ENCODE measurements at regions not wholly inside any gene's neighbourhood (a gene's known extent, or its start where the extent isn't known, plus 50 kb on each side); places are given as distances from the start of the nearest gene placed in this dataset.

- DNase-seq (ENCODE audit: low read depth in 2 of 3, low spot score in 2 of 3): no peak
Measured at GRCh38 chr15:69806287-69806915, 291.3 kb downstream of the TLE3 start.

DNA sequence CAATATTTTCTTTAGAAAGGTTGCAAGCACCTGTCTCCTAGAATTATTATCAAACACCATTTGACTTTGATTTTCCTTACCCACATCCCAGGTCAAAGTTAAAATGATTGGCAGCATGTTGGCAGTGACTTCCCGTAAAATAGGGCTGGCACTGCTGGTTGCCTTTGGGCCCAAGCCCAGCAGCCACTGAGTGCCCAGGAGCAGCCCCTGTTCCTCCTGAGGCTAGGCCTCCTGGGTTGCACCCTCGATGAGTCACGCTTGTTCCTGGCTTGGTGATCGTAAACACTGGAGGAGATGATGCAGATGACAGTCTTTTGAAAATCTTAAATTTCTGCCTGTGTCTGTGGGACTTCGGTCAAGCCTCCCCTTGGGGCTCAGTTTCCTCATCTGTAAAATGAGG, 290.0 kb downstream of the TLE3 start:
- no peak for DNase-seq (ENCODE audit: low read depth in 2 of 3, low spot score in 2 of 3)

DNA sequence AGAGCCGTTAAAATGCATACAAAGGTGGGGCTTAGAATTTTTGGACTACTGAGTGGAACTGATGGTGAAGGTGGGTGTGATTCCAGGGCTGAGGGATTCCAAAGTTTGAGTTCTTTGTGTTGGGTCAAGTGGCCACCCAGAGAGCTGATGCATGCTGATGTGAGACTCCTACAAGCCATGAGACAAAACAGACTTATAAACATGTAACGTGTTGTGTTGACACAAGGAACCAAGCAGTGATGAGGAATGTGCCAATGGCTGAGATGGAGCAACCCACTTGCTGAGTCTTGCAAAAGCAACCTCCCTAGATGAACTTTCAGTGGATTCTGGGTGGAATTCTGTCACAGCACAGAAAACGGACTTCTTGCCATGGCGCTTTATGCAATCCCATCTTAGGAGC, 289.0 kb downstream of the TLE3 start:
- no peak for DNase-seq (ENCODE audit: low read depth in 2 of 3, low spot score in 2 of 3)

DNA sequence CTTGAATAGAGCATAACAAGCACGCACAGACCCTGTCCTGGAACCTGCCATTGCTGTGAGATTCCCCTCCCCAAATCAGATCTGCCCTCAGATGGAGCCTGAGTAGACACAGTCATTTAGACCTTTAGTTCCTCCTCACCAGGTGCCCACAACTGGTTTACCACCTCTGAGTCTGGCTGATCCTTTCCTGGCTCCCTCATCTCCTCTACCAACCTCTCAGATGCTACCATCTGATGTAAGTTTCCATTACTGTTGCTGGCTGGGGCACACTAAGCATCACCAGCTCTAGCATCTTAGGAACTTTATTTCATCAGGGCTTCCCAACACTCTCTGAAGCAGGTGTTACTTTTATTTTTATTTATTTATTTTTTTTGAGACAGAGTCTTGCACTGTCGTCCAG, 288.3 kb downstream of the TLE3 start:
- DNase-seq (ENCODE audit: low read depth in 2 of 3, low spot score in 2 of 3): no peak

DNA sequence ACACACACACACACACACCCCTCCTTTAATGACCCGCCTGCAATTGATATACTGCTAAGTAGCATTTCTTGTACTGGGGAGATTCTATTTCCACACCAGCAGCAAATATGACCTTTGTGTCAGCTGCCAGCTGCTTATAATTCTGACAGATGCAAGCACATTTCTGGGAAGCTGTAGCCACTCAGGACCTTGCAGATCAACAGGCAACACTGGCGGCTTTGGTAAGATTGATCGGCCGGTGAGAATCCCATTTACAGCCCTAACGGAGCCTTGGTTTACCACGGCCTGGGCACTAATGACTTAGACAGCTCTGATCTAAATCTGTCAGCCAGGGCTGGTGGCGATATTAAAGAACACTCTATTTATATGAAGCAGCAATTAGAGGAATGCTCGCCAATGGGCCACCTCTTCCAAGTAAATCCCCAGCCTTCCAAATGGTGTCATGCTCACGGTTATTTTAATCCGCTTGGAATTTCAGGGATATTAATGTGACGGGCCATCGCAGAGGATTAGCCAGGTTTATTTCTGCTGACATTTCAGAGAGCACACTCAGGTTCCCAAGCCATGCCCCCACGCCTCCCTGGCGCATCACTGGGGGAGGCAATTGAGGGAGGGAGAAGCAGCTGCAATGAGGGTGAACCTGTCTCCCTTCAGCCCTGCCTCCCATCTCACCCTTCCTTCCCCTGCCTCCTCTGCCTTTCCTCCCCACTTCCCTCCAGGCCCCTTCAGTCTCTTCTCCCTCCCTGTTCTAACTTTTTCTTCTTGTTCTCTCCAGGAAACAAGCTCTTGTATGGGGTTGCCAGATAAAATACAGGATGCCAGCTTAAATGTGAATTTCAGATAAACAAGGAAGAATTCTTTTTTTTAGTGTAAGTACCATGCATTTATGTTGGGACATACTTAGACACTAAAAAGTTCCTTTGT, 287.0 kb downstream of the TLE3 start:
- no peak for DNase-seq (ENCODE audit: low read depth in 2 of 3, low spot score in 2 of 3)

GRCh38 chr15:69812861-69813261, 284.9 kb downstream of the TLE3 start:
- DNase-seq (ENCODE audit: low read depth in 2 of 3, low spot score in 2 of 3): no peak

DNA sequence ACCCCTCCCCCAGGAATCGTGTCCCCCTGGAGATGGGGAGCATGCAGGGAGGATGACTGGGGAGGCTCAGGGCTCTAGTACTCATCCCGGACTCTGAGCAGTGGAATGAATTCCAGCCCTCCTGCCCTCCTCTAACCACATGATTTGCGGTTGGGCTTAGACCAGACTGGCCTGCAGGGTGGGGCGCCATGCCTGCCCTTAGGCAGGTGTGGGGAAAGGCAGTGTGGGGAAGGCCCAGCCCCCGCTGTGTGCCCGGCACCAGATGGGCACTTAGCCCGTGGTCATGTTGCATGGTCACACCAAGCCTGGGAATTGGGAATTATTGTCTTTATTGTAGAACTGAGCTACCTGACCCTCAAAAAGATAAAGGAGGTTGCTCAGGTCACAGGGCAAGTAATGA, 283.8 kb downstream of the TLE3 start:
- DNase-seq (ENCODE audit: low read depth in 2 of 3, low spot score in 2 of 3): no peak

GRCh38 chr15:69814932-69815331, 282.8 kb downstream of the TLE3 start:
- DNase-seq (ENCODE audit: low read depth in 2 of 3, low spot score in 2 of 3): no peak

GRCh38 chr15:69815793-69816192, 281.9 kb downstream of the TLE3 start:
- no peak for DNase-seq (ENCODE audit: low read depth in 2 of 3, low spot score in 2 of 3)

- DNase-seq (ENCODE audit: low read depth in 2 of 3, low spot score in 2 of 3): no peak
Measured at GRCh38 chr15:69816522-69816921, 281.2 kb downstream of the TLE3 start.

DNA sequence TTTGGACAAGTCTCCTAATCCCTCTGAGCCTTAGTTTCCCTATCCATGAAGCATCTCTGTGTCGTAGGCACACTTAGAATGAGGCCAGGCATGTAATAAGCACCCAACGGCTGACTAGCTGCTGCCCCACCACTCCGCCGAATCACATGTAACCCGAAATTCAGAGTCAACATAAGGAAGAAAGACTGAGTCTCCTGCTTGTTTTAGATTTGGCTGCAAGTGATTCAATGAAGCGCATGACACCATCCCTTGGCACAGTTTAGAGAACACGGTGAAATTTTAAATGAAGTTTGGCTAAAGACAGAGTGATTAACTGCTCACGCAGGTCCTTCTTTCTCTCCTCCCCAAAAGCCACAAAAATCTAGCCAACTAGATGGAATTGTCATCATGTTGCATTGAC, 279.2 kb downstream of the TLE3 start:
- no peak for DNase-seq (ENCODE audit: low read depth in 2 of 3, low spot score in 2 of 3)

- no peak for DNase-seq (ENCODE audit: low read depth in 2 of 3, low spot score in 2 of 3)
Measured at GRCh38 chr15:69819371-69819770, 278.3 kb downstream of the TLE3 start.

- DNase-seq (ENCODE audit: low read depth in 2 of 3, low spot score in 2 of 3): no peak
Measured at GRCh38 chr15:69820819-69821218, 276.9 kb downstream of the TLE3 start.

- DNase-seq (ENCODE audit: low read depth in 2 of 3, low spot score in 2 of 3): no peak
Measured at GRCh38 chr15:69823223-69823907, 274.4 kb downstream of the TLE3 start.

GRCh38 chr15:69824075-69824876, 273.4 kb downstream of the TLE3 start:
- DNase-seq (ENCODE audit: low read depth in 2 of 3, low spot score in 2 of 3): no peak

DNA sequence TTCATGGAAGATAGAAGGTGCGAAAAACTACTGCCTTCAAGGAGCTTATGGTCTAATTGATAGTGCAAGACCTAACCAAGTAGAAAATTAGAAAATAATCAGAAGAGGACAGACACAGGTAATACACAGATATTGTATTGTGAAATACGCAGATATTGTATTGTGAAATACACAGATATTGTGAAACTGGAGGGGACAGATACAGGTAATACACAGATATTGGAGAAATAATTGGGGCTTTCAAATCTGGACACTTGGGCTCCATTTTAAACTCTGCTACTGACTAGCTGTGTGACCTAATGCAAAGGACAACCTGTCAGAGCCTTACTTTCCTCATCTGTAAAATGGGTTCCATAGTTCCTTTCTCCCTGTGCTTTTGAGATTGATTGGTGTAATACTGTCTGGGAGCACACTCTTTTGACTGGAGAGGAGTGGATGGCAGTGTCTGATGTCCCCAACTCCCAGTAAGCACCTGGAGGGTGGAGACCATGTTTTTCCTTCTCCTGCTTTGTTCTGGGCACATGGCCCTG, 272.8 kb downstream of the TLE3 start:
- no peak for DNase-seq (ENCODE audit: low read depth in 2 of 3, low spot score in 2 of 3)

DNA sequence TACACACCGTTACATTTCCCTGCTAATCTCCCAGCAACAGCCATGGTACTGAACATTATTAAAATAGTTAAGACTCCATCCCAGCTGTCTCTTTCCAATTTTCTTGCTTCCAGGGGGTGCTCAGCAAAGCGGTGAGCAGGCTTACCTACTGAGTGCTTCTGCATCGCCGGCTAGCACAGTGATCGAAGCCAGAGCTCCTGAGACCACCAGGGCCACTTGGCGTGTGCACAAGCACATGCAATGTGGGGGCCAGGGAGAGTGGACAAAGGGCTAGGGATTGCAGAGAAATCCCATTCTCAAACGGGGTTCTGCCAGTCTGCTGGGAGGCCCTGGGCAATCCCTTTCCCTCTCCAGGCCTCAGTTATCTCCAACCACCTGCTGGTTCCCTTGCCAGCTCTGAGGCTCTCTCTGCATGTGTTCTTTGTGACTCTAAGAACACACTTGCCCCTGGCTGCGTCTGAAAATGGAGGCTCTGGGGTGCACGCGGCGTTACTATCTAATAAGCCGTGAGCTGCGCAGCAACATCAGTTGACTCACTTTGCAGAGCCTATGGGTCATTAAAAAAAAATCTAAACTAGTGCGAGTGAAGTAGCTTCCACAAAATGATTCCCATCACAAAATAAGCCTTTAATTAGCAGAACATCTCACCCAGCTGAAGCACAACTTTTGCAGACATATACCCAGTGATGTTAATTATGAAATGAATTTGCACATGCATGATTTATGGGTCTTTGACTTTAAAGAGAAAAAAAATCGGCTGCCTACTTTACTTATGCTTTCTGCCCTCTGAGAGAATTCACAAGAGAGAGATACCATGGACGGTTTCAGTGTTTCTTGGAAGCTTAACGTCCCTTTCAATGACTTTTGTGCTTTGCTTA, 271.5 kb downstream of the TLE3 start:
- DNase-seq (ENCODE audit: low read depth in 2 of 3, low spot score in 2 of 3): no peak

GRCh38 chr15:69826819-69827175, 270.9 kb downstream of the TLE3 start:
- no peak for DNase-seq (ENCODE audit: low read depth in 2 of 3, low spot score in 2 of 3)

GRCh38 chr15:69827751-69828150, 270.0 kb downstream of the TLE3 start:
- DNase-seq (ENCODE audit: low read depth in 2 of 3, low spot score in 2 of 3): no peak

- DNase-seq (ENCODE audit: low read depth in 2 of 3, low spot score in 2 of 3): no peak
Measured at GRCh38 chr15:69828181-69828828, 269.4 kb downstream of the TLE3 start.
